IMR-90 (cell line): ENCODE measurements at regions not wholly inside any gene's neighbourhood (a gene's known extent, or its start where the extent isn't known, plus 50 kb on each side); places are given as distances from the start of the nearest gene placed in this dataset.

Experiments used
- ATAC-seq: fragments of 200-7000 bp; cut with Tn5 transposase; 2 replicates; pipeline ENCODE4 v1.9.1; 2020; ENCODE audit warnings: low read depth, mild to moderate bottlenecking, moderate library complexity
- BruUV-seq: library from RNA; stranded (reverse); fragments of 400-500 nt; replicated peaks from 2 replicates; lab custom pipeline; 2021; lab: Mats Ljungman, UMichigan
- CTCF ChIA-PET: fragments of 300-600 bp; formaldehyde crosslinking; extraction: SDS; loops from one replicate; lab custom pipeline; 2021; ENCODE audit warnings: antibody characterized with exemption; lab: Yijun Ruan, JAX
- POLR2A ChIA-PET: fragments of 300-600 bp; sonication (Branson Sonifier 250); formaldehyde crosslinking; loops from one replicate; lab custom pipeline; 2022; ENCODE audit warnings: antibody characterized with exemption; ENCODE audit not compliant: unreplicated experiment; lab: Charles Lee
- DNase-seq: peaks from one replicate; pipeline ENCODE4 v3.0.0; 2013
- H2AFZ ChIP-seq: replicated peaks from 2 replicates; pipeline ENCODE3; 2013; ENCODE audit warnings: low read length, mild to moderate bottlenecking; ENCODE audit not compliant: poor library complexity
- H2AK5ac ChIP-seq: 2 replicates; pipeline ENCODE4 v1.6.1; 2013; ENCODE audit warnings: low read depth, low read length, inconsistent platforms
- H2AK9ac ChIP-seq: replicated peaks from 2 replicates; pipeline ENCODE3; 2013; ENCODE audit warnings: mild to moderate bottlenecking, low read depth, low read length, moderate library complexity; ENCODE audit not compliant: poor library complexity
- H2BK120ac ChIP-seq: 2 replicates; pipeline ENCODE4 v1.6.1; 2013; ENCODE audit warnings: low read depth, low read length, inconsistent platforms
- H2BK15ac ChIP-seq: 3 replicates; pipeline ENCODE4 v1.6.1; 2013; ENCODE audit warnings: low read depth, low read length, inconsistent platforms
- H2BK20ac ChIP-seq: 2 replicates; pipeline ENCODE4 v1.6.1; 2013; ENCODE audit warnings: low read depth, mild to moderate bottlenecking, inconsistent platforms, low read length, moderate library complexity
- H2BK5ac ChIP-seq: 2 replicates; pipeline ENCODE4 v1.6.1; 2013; ENCODE audit warnings: mild to moderate bottlenecking, low read depth, low read length, inconsistent platforms; ENCODE audit not compliant: poor library complexity, severe bottlenecking
- H3K14ac ChIP-seq: replicated peaks from 2 replicates; pipeline ENCODE4 v1.6.1; 2013; ENCODE audit warnings: low read depth, low read length, inconsistent platforms
- H3K18ac ChIP-seq: 2 replicates; pipeline ENCODE4 v1.6.1; 2013; ENCODE audit warnings: low read depth, low read length, control low read depth
- H3K23ac ChIP-seq: 2 replicates; pipeline ENCODE4 v1.6.1; 2013; ENCODE audit warnings: low read depth, low read length, inconsistent platforms
- H3K27ac ChIP-seq: 2 replicates; pipeline ENCODE4 v1.5.1; 2013; ENCODE audit warnings: mild to moderate bottlenecking, control low read depth, low read length; ENCODE audit not compliant: insufficient read depth
- H3K27me3 ChIP-seq: 2 replicates; pipeline ENCODE4 v1.6.1; 2013; ENCODE audit warnings: low read length; ENCODE audit not compliant: control insufficient read depth, insufficient read depth
- H3K36me3 ChIP-seq: 2 replicates; pipeline ENCODE4 v1.6.1; 2013; ENCODE audit warnings: low read length, mixed read lengths; ENCODE audit not compliant: control insufficient read depth, insufficient read depth
- H3K4ac ChIP-seq: 2 replicates; pipeline ENCODE4 v1.6.1; 2013; ENCODE audit warnings: low read depth, low read length, inconsistent platforms
- H3K4me1 ChIP-seq: 2 replicates; pipeline ENCODE4 v1.6.1; 2013; ENCODE audit warnings: low read length, mixed read lengths; ENCODE audit not compliant: control insufficient read depth, insufficient read depth
- H3K4me2 ChIP-seq: 2 replicates; pipeline ENCODE4 v1.6.1; 2013; ENCODE audit warnings: low read depth, mild to moderate bottlenecking, control low read depth, low read length, moderate library complexity
- H3K4me3 ChIP-seq: 2 replicates; pipeline ENCODE4 v1.5.1; 2013; ENCODE audit warnings: low read depth, mild to moderate bottlenecking, control low read depth, low read length, moderate library complexity; ENCODE audit not compliant: insufficient read depth
- H3K56ac ChIP-seq: 2 replicates; pipeline ENCODE4 v1.6.1; 2013; ENCODE audit warnings: low read length, inconsistent platforms; ENCODE audit not compliant: insufficient read depth; ENCODE audit errors: extremely low read depth
- H3K79me1 ChIP-seq, 2 experiments: 2 replicates each; pipeline ENCODE4 v1.6.1; 2013; ENCODE audit warnings: low read length in 2 of 2, inconsistent platforms in 1 of 2, low read depth in 1 of 2
- H3K9ac ChIP-seq: 2 replicates; pipeline ENCODE4 v1.6.1; 2013; ENCODE audit warnings: low read depth, low read length, control low read depth
- H3K9me1 ChIP-seq: 2 replicates; pipeline ENCODE4 v1.6.1; 2013; ENCODE audit warnings: low read length, inconsistent platforms; ENCODE audit not compliant: insufficient read depth
- H3K9me3 ChIP-seq: 2 replicates; pipeline ENCODE4 v1.6.1; 2013; ENCODE audit warnings: low read length; ENCODE audit not compliant: control insufficient read depth, insufficient read depth
- H4K20me1 ChIP-seq: 2 replicates; pipeline ENCODE4 v1.6.1; 2013; ENCODE audit warnings: low read length, inconsistent platforms; ENCODE audit not compliant: insufficient read depth
- H4K5ac ChIP-seq: 2 replicates; pipeline ENCODE4 v1.6.1; 2013; ENCODE audit warnings: mild to moderate bottlenecking, low read depth, low read length, control low read depth
- H4K8ac ChIP-seq, 2 experiments: 2 replicates each; pipeline ENCODE4 v1.6.1; 2013; ENCODE audit warnings: low read depth in 2 of 2, low read length in 2 of 2, control low read depth in 1 of 2, inconsistent platforms in 1 of 2
- H4K91ac ChIP-seq: 2 replicates; pipeline ENCODE4 v1.6.1; 2013; ENCODE audit warnings: low read depth, low read length, inconsistent platforms; ENCODE audit not compliant: insufficient read depth
- CHD1 ChIP-seq: IDR thresholded peaks from 2 replicates; pipeline ENCODE4 v1.6.1; 2012; ENCODE audit warnings: low read depth, low read length, improper control_type of control experiment
- FOS ChIP-seq: fragments of 150-350 bp; IDR thresholded peaks from 2 replicates; pipeline ENCODE4 v1.6.1; 2016; ENCODE audit warnings: low read depth, low read length
- MAFK ChIP-seq: IDR thresholded peaks from 2 replicates; pipeline ENCODE4 v1.6.1; 2012; ENCODE audit warnings: low read depth, low read length, improper control_type of control experiment
- NFE2L2 ChIP-seq: fragments of 150-350 bp; IDR thresholded peaks from 2 replicates; pipeline ENCODE4 v1.6.1; 2016; ENCODE audit warnings: low read depth, mild to moderate bottlenecking, low read length
- POLR2A ChIP-seq: IDR thresholded peaks from 2 replicates; pipeline ENCODE4 v1.6.1; 2012; ENCODE audit warnings: mild to moderate bottlenecking, low read depth, low read length
- RAD21 ChIP-seq: IDR thresholded peaks from 2 replicates; pipeline ENCODE4 v1.6.1; 2012; ENCODE audit warnings: low read length, improper control_type of control experiment
- RCOR1 ChIP-seq: IDR thresholded peaks from 2 replicates; pipeline ENCODE4 v1.6.1; 2012; ENCODE audit warnings: mild to moderate bottlenecking, low read length, improper control_type of control experiment; ENCODE audit not compliant: insufficient replicate concordance
- RFX5 ChIP-seq: IDR thresholded peaks from 2 replicates; pipeline ENCODE4 v1.8.0; 2012; ENCODE audit warnings: low read depth, mild to moderate bottlenecking, low read length, moderate library complexity
- SMC3 ChIP-seq: fragments of 150-350 bp; IDR thresholded peaks from 2 replicates; pipeline ENCODE4 v1.6.1; 2016; ENCODE audit warnings: low read depth, mild to moderate bottlenecking, antibody characterized with exemption, low read length, moderate library complexity
- WGBS, 2 experiments: methylation state at CpG; one replicate each; pipeline versions ENCODE4 v1.1.5 to v1.1.7; 2013; ENCODE audit warnings: missing lambda C conversion rate in 2 of 2; ENCODE audit not compliant: insufficient read length in 1 of 2; ENCODE audit errors: extremely low coverage in 2 of 2; 5-methylcytosine and 5-hydroxymethylcytosine counted together
- dilution Hi-C: fragments of 300-500 bp; cut with HindIII; formaldehyde crosslinking; loops from one replicate; pipeline ENCODE4 v1.14.3; 2018; ENCODE audit warnings: low sequenced_read_pairs; ENCODE audit not compliant: unreplicated experiment
- in situ Hi-C: fragments of 300-500 bp; cut with MboI; formaldehyde crosslinking; loops from 3 replicates; pipeline ENCODE4 v1.14.3; 2019; ENCODE audit warnings: low sequenced_read_pairs, inconsistent platforms, mixed read lengths
- intact Hi-C: fragments of 100-400 bp; cut with micrococcal nuclease; formaldehyde crosslinking; loops from 2 replicates; pipeline ENCODE4 v1.10.0; 2022

DNA sequence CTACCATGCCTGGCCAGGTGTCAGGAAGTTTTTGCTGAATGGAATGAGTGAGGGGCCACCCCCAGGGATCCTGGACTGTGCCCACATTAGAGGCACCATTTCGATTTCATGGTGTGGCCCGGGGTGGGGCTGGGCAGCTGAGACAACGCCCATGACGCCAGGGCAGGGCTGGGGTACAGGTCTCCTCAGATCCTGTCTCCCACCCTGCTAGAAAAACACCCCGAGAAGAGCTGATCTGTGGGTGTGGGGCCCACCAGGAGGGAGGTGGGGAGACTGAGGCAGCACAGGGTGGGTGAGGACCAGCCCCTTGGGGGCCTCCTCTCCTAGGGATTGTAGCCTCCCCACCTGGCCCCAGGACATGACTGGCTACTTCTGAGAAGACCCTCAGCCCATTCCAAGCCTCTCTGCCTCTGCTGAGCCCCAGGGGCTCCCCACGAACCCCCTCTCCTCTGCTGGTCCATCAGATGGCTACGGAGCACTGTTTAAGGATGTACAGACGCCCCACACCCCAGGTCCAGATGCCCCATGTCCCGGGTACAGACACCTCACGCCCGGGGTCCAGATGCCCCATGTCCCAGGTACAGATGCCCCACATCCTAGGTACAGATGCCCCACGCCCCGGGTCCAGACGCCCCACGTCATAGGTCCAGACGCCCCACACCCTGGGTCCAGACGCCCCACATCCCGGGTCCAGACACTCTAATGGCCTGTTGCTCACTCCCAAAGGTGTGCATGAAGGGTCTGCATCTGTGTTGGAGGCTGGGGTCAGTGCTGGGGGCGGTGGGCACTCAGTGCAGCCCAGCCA lies 99.4 kb downstream of the MICALL2 start:
- Histone ChIP-seq H3K14ac (no peak overlapping the region), H2AK5ac (no peak overlapping the region), H3K9ac (no peak overlapping the region), H2AK9ac (no peak overlapping the region), H3K79me1 (no peaks in the 10 kb centered on the region), H3K23ac (no peak overlapping the region), H3K27me3 (peaks cover 18% of the 10 kb centered on the region), H4K8ac (no peak overlapping the region), H3K4me2 (no peak overlapping the region), H3K4ac (no peak overlapping the region), H2AFZ (no peak overlapping the region), H3K27ac (no peak overlapping the region), H2BK5ac (no peak overlapping the region), H2BK20ac (no peak overlapping the region), H3K9me1 (0 out of 2 replicates have a peak, but pooled peaks cover 3% of the 10 kb centered on the region), H2BK15ac (no peak overlapping the region), H3K9me3 (no peaks in the 10 kb centered on the region), H3K56ac (no peak overlapping the region), H4K20me1 (no peaks in the 10 kb centered on the region; the same call in 1 of the 2 replicates), H2BK120ac (no peak overlapping the region), H3K4me3 (no peak overlapping the region), H4K91ac (no peak overlapping the region), H3K18ac (no peak overlapping the region), H3K36me3 (no peaks in the 10 kb centered on the region), H4K5ac (no peak overlapping the region), H3K4me1 (no peaks in the 10 kb centered on the region)
- no TSS peak for BruUV-seq
- no peak for ATAC-seq
- 84% methylated on average over 9 of the region's 19 CpGs; no CpG with 5 or more reads in 1 of the 2 experiments for WGBS, 2 experiments
- POLR2A ChIA-PET, result no interaction called here
- TF ChIP-seq FOS, result no peak
- no peak for TF ChIP-seq POLR2A
- TF ChIP-seq CHD1, result no peak
- TF ChIP-seq RAD21, result no peak
- TF ChIP-seq RCOR1, result no peak
- no peak for TF ChIP-seq SMC3
- no peak for TF ChIP-seq RFX5
- TF ChIP-seq NFE2L2, result no peak
- no peak for TF ChIP-seq MAFK
- CTCF ChIA-PET, result interaction anchor here (0.6 kb wide), 1 partner anchor 31 kb away, joined by 3 read pairs; no protein-coding TSS in a partner anchor
- DNase-seq, result no peak
- dilution Hi-C loops (no loop called here), intact Hi-C loops (no loop called here), in situ Hi-C loops (no loop called here)
